PC-3 (cell line): ENCODE measurements at regions not wholly inside any gene's neighbourhood (a gene's known extent, or its start where the extent isn't known, plus 50 kb on each side); places are given as distances from the start of the nearest gene placed in this dataset.
A peak's percentile ranks its signal among the peaks of the same experiment; 100 is the strongest.

ENCODE experiments used
- ATAC-seq: fragments of 200-7000 bp; cut with Tn5 transposase; 2 replicates; pipeline ENCODE4 v1.9.1; 2020; ENCODE audit warnings: mild to moderate bottlenecking, moderate library complexity
- BruUV-seq: library from RNA; stranded (reverse); fragments of 400-500 nt; replicated peaks from 2 replicates; lab custom pipeline; 2021; lab: Mats Ljungman, UMichigan
- CTCF ChIA-PET: fragments of 300-600 bp; sonication (Branson Sonifier 250); formaldehyde crosslinking; loops from one replicate; lab custom pipeline; 2022; ENCODE audit warnings: antibody characterized with exemption; lab: Charles Lee
- POLR2A ChIA-PET: fragments of 300-600 bp; sonication (Branson Sonifier 250); formaldehyde crosslinking; loops from one replicate; lab custom pipeline; 2022; ENCODE audit warnings: antibody characterized with exemption; ENCODE audit not compliant: unreplicated experiment; lab: Charles Lee
- DNase-seq: peaks from one replicate; pipeline ENCODE4 v3.0.0-alpha.2; 2015
- H2AFZ ChIP-seq: fragments of 300-600 bp; sonication (generic); 2 replicates; pipeline ENCODE4 v1.6.0; 2016; ENCODE audit warnings: antibody characterized with exemption, low read length
- H3F3A ChIP-seq: fragments of 300-600 bp; sonication (generic); one replicate; pipeline ENCODE4 v1.6.0; 2017; ENCODE audit warnings: antibody characterized with exemption, low read length, control low read depth, mild to moderate bottlenecking; ENCODE audit not compliant: unreplicated experiment
- H3K27ac ChIP-seq: fragments of 300-600 bp; sonication (generic); 2 replicates; pipeline ENCODE4 v1.5.1; 2016; ENCODE audit warnings: mild to moderate bottlenecking, low read length
- H3K27me3 ChIP-seq: fragments of 300-600 bp; sonication (generic); 2 replicates; pipeline ENCODE4 v1.6.1; 2016; ENCODE audit warnings: low read length, mixed read lengths
- H3K36me3 ChIP-seq: fragments of 300-600 bp; sonication (generic); 2 replicates; pipeline ENCODE4 v1.6.1; 2016; ENCODE audit warnings: low read depth, mixed run types, low read length, mixed read lengths
- H3K4me1 ChIP-seq: fragments of 300-600 bp; sonication (generic); 2 replicates; pipeline ENCODE4 v1.5.1; 2016; ENCODE audit warnings: low read length; ENCODE audit not compliant: insufficient read depth
- H3K4me2 ChIP-seq: fragments of 300-600 bp; sonication (generic); 2 replicates; pipeline ENCODE4 v1.6.0; 2016; ENCODE audit warnings: low read length
- H3K4me3 ChIP-seq: fragments of 300-600 bp; sonication (generic); 2 replicates; pipeline ENCODE4 v1.5.1; 2016; ENCODE audit warnings: mild to moderate bottlenecking, low read length, mixed read lengths
- H3K79me2 ChIP-seq: fragments of 300-600 bp; sonication (generic); 2 replicates; pipeline ENCODE4 v1.6.1; 2017; ENCODE audit warnings: low read length, mixed read lengths
- H3K9ac ChIP-seq: fragments of 300-600 bp; sonication (generic); 2 replicates; pipeline ENCODE4 v1.6.0; 2016; ENCODE audit warnings: mild to moderate bottlenecking, low read length
- H3K9me2 ChIP-seq: fragments of 300-600 bp; sonication (generic); replicated peaks from 2 replicates; pipeline ENCODE4 v1.6.1; 2016; ENCODE audit warnings: mixed run types, low read length, mixed read lengths
- H3K9me3 ChIP-seq: fragments of 300-600 bp; sonication (generic); 2 replicates; pipeline ENCODE4 v1.6.1; 2016; ENCODE audit warnings: low read length, mixed read lengths
- H4K20me1 ChIP-seq: fragments of 300-600 bp; sonication (generic); 2 replicates; pipeline ENCODE4 v1.6.1; 2016; ENCODE audit warnings: low read length, mixed read lengths
- EZH2 ChIP-seq: fragments of 300-600 bp; sonication (generic); IDR thresholded peaks from one replicate; pipeline ENCODE4 v1.6.1; 2017; ENCODE audit warnings: antibody characterized with exemption, mild to moderate bottlenecking, low read length; ENCODE audit not compliant: unreplicated experiment
- EZH2phosphoT487 ChIP-seq: fragments of 300-600 bp; sonication (generic); IDR thresholded peaks from 2 replicates; pipeline ENCODE4 v1.6.1; 2018; ENCODE audit warnings: mild to moderate bottlenecking, antibody characterized with exemption, low read length, borderline replicate concordance
- intact Hi-C: fragments of 100-400 bp; cut with micrococcal nuclease; formaldehyde crosslinking; loops from 2 replicates; pipeline ENCODE4 v1.9.0; 2023
- TF ChIP-seq, protein P1 (sequence below): fragments of 300-600 bp; sonication (generic); conservative IDR thresholded peaks from 2 replicates; pipeline ENCODE4 v1.5.1; 2017; ENCODE audit warnings: antibody characterized with exemption, low read depth, mild to moderate bottlenecking, low read length

GRCh38 chr1:199546323-199546722, 481.2 kb upstream of the NR5A2 start:
- no peaks in the 10 kb centered on the region for H4K20me1 ChIP-seq
- POLR2A ChIA-PET, result no interaction called here
- H3K4me1 ChIP-seq, result peaks cover 16% of the 10 kb centered on the region; the same call in 1 of the 2 replicates
- H2AFZ ChIP-seq, result no peak overlapping the region
- no peaks in the 10 kb centered on the region for H3K27me3 ChIP-seq
- intact Hi-C loops, result no loop called here
- peak; percentile 21; the same call in 1 of the 2 replicates for ATAC-seq
- no peaks in the 10 kb centered on the region for H3K36me3 ChIP-seq
- H3K27ac ChIP-seq, result no peak overlapping the region
- no peaks in the 10 kb centered on the region for H3K9me2 ChIP-seq
- no TSS peak for BruUV-seq
- H3K4me2 ChIP-seq, result no peak overlapping the region
- DNase-seq, result peak; percentile 44
- H3K9me3 ChIP-seq, result no peaks in the 10 kb centered on the region
- H3K79me2 ChIP-seq, result no peaks in the 10 kb centered on the region
- no peak overlapping the region for H3K9ac ChIP-seq
- CTCF ChIA-PET, result no interaction called here
- no peak overlapping the region for H3K4me3 ChIP-seq
- H3F3A ChIP-seq, result no peaks in the 10 kb centered on the region
- TF ChIP-seq, protein P1, sequence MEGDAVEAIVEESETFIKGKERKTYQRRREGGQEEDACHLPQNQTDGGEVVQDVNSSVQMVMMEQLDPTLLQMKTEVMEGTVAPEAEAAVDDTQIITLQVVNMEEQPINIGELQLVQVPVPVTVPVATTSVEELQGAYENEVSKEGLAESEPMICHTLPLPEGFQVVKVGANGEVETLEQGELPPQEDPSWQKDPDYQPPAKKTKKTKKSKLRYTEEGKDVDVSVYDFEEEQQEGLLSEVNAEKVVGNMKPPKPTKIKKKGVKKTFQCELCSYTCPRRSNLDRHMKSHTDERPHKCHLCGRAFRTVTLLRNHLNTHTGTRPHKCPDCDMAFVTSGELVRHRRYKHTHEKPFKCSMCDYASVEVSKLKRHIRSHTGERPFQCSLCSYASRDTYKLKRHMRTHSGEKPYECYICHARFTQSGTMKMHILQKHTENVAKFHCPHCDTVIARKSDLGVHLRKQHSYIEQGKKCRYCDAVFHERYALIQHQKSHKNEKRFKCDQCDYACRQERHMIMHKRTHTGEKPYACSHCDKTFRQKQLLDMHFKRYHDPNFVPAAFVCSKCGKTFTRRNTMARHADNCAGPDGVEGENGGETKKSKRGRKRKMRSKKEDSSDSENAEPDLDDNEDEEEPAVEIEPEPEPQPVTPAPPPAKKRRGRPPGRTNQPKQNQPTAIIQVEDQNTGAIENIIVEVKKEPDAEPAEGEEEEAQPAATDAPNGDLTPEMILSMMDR, result no peak
- no peak for TF ChIP-seq EZH2phosphoT487
- no peak for TF ChIP-seq EZH2

DNA sequence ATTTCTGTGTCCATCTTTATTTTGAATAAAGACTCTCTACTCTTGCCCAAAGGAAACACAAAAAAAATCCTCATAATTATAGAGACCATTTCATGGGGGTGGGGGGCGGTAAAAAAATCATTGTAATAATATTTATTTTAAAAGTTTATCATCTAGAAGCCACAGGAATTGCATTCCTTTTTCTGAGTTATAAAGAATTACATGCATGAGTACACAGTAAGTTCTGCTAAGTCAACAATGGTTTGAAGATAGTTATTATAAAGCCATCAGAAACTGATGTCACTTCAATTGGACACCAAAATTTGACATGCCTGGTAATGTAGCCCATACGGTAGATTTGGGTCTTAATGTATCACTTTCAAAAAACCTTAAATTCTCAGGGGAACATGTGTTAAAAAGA, 478.1 kb upstream of the NR5A2 start:
- H3K4me1 ChIP-seq, result peaks cover 16% of the 10 kb centered on the region; the same call in 1 of the 2 replicates
- H3F3A ChIP-seq, result no peaks in the 10 kb centered on the region
- POLR2A ChIA-PET, result interaction anchor here (0.7 kb wide), 1 partner anchor 445 kb away, joined by 20 read pairs; no protein-coding TSS in a partner anchor
- DNase-seq (peak; percentile 24), ATAC-seq (peak; percentile 58)
- no peak overlapping the region for H3K4me3 ChIP-seq
- BruUV-seq, result no TSS peak
- H3K9me3 ChIP-seq, result no peaks in the 10 kb centered on the region
- H3K9ac ChIP-seq, result no peak overlapping the region
- TF ChIP-seq, protein P1, result no peak
- TF ChIP-seq EZH2phosphoT487 (no peak), EZH2 (no peak)
- no peak overlapping the region for H2AFZ ChIP-seq
- no peaks in the 10 kb centered on the region for H4K20me1 ChIP-seq
- no peaks in the 10 kb centered on the region for H3K27me3 ChIP-seq
- H3K27ac ChIP-seq, result no peak overlapping the region
- H3K79me2 ChIP-seq, result no peaks in the 10 kb centered on the region
- H3K9me2 ChIP-seq, result no peaks in the 10 kb centered on the region
- intact Hi-C loops, result no loop called here
- no peaks in the 10 kb centered on the region; the same call in 1 of the 2 replicates for H3K36me3 ChIP-seq
- CTCF ChIA-PET, result interaction anchor here (0.7 kb wide), 1 partner anchor 86 kb away, joined by 3 read pairs; no protein-coding TSS in a partner anchor
- H3K4me2 ChIP-seq, result no peak overlapping the region
